Esophagus squamous epithelium (tissue), 5 donors: ENCODE measurements at regions not wholly inside any gene's neighbourhood (a gene's known extent, or its start where the extent isn't known, plus 50 kb on each side); places are given as distances from the start of the nearest gene placed in this dataset.

Experiments used
- DNase-seq: peaks from one replicate; lab custom pipeline; 2025; lab: John Stamatoyannopoulos, UW
- H3K27ac ChIP-seq, 4 donors: fragments of 200-600 bp; sonication (generic); one replicate each; pipeline ENCODE4 v1.5.1; 2016 to 2019; ENCODE audit warnings: mild to moderate bottlenecking in 1 of 4
- H3K27me3 ChIP-seq, 4 donors: fragments of 200-600 bp; sonication (generic); 1 replicate in 3 of 4; 2 replicates in 1 of 4; pipeline versions ENCODE4 v1.5.1 to v1.6.0; 2017 to 2021; ENCODE audit warnings: antibody characterized with exemption in 1 of 4
- H3K36me3 ChIP-seq, 3 donors: fragments of 200-600 bp; sonication (generic); one replicate each; pipeline ENCODE4 v1.5.1; 2016 to 2019
- H3K4me1 ChIP-seq, 3 donors: fragments of 200-600 bp; sonication (generic); one replicate each; pipeline ENCODE4 v1.5.1; 2017 to 2019
- H3K4me3 ChIP-seq, 4 donors: fragments of 200-600 bp; sonication (generic); 1 replicate in 3 of 4; 2 replicates in 1 of 4; pipeline ENCODE4 v1.5.1; 2016 to 2019; ENCODE audit warnings: mild to moderate bottlenecking in 2 of 4, moderate library complexity in 1 of 4
- H3K9me3 ChIP-seq, 3 donors: fragments of 200-600 bp; sonication (generic); one replicate each; pipeline ENCODE4 v1.5.1; 2016 to 2019
- POLR2A ChIP-seq, 4 donors: fragments of 450-650 bp; IDR thresholded peaks; one replicate each; pipeline ENCODE4 v1.6.1; 2017; ENCODE audit warnings: antibody characterized with exemption in 4 of 4, mild to moderate bottlenecking in 4 of 4, moderate library complexity in 3 of 4
- WGBS, 2 donors: methylation state at CpG; one replicate each; pipeline ENCODE4 v1.1.5; 2018; 5-methylcytosine and 5-hydroxymethylcytosine counted together
- intact Hi-C: fragments of 100-400 bp; cut with DNase I; formaldehyde crosslinking; loops from one replicate; pipeline ENCODE4 v1.15.0; 2022
- TF ChIP-seq, protein P1 (sequence below), 6 experiments: fragments of 450-650 bp in 4 of 6; fragments of 200-600 bp in 2 of 6; sonication (generic) in 2 of 6; IDR thresholded peaks; one replicate each; pipeline ENCODE4 v1.5.1; 2016 to 2019; ENCODE audit warnings: antibody characterized with exemption in 6 of 6, mild to moderate bottlenecking in 4 of 6, moderate library complexity in 4 of 6
- donor health status: DM: yes; HTN: yes; CAD: no.

DNA sequence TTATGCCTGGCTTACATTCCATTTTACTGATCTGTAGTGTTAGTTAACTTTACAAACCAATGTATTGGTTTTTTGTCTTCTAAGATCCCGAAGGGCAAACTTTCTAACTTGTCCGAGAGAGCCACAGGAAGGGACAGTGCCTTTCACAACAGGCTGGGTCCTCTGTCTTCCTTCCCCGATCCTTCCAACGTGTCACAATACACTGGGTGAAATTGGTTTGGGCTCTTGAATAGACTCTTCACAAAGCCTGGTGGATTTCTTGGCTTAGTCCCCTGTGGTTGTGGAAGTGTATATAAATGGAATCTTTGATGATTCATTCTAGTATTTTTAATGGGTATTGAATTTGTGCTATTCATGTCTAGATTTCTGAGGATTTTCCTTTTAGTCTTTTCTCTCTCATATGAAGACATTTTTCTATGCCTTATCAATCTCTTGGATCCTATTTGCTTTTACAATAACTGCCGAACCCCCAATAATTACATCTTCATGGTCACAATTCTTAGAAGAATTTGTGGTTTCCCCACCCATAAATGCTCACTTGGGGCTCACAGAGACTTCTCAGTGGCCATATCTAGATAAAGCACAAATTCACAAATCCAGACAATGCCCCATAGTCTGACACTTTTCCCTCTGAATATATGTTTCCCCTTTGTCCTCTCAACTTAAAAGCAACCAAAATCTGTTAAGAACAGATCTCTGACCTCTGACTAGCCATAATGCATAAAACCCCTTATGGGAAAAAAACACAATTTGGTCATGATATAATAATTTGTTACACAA lies 107.7 kb downstream of the MTRR start:
- Histone ChIP-seq H3K9me3 (no peaks in the 10 kb centered on the region), H3K4me1 (no peaks in the 10 kb centered on the region), H3K27ac (no peak overlapping the region), H3K27me3 (no peaks in the 10 kb centered on the region), H3K36me3 (no peaks in the 10 kb centered on the region), H3K4me3 (no peak overlapping the region)
- WGBS, 2 donors, result 69 to 72% methylated on average over 5 of the region's 5 CpGs
- TF ChIP-seq, protein P1, sequence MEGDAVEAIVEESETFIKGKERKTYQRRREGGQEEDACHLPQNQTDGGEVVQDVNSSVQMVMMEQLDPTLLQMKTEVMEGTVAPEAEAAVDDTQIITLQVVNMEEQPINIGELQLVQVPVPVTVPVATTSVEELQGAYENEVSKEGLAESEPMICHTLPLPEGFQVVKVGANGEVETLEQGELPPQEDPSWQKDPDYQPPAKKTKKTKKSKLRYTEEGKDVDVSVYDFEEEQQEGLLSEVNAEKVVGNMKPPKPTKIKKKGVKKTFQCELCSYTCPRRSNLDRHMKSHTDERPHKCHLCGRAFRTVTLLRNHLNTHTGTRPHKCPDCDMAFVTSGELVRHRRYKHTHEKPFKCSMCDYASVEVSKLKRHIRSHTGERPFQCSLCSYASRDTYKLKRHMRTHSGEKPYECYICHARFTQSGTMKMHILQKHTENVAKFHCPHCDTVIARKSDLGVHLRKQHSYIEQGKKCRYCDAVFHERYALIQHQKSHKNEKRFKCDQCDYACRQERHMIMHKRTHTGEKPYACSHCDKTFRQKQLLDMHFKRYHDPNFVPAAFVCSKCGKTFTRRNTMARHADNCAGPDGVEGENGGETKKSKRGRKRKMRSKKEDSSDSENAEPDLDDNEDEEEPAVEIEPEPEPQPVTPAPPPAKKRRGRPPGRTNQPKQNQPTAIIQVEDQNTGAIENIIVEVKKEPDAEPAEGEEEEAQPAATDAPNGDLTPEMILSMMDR (IDR thresholded peaks at IDR 0.05), result no peak
- TF ChIP-seq POLR2A (IDR thresholded peaks at IDR 0.05), result no peak
- no peak for DNase-seq
- intact Hi-C loops, result no loop called here

- Histone ChIP-seq H3K27me3 (no peaks in the 10 kb centered on the region), H3K27ac (no peak overlapping the region), H3K4me1 (no peaks in the 10 kb centered on the region), H3K9me3 (no peaks in the 10 kb centered on the region), H3K4me3 (no peak overlapping the region), H3K36me3 (no peaks in the 10 kb centered on the region)
- no peak for DNase-seq
- WGBS, 2 donors, result 36 to 61% methylated on average over 1 of the region's 1 CpG
- TF ChIP-seq POLR2A (IDR thresholded peaks at IDR 0.05), result no peak
- TF ChIP-seq, protein P1 (IDR thresholded peaks at IDR 0.05), result no peak
- intact Hi-C loops, result no loop called here
These were observed 109.2 kb downstream of the MTRR start for GRCh38 chr5:7978114-7978513.

GRCh38 chr5:7978991-7979390 lies 110.0 kb downstream of the MTRR start:
- Histone ChIP-seq H3K27ac (no peak overlapping the region), H3K4me3 (no peak overlapping the region), H3K36me3 (no peaks in the 10 kb centered on the region), H3K4me1 (no peaks in the 10 kb centered on the region), H3K27me3 (no peaks in the 10 kb centered on the region), H3K9me3 (no peaks in the 10 kb centered on the region)
- no peak for TF ChIP-seq POLR2A (IDR thresholded peaks at IDR 0.05)
- TF ChIP-seq, protein P1 (IDR thresholded peaks at IDR 0.05), result no peak
- intact Hi-C loops, result no loop called here
- DNase-seq, result no peak
- WGBS, 2 donors, result 65% methylated on average over 2 of the region's 2 CpGs; no CpG with 5 or more reads in 1 of the 2 donors

DNA sequence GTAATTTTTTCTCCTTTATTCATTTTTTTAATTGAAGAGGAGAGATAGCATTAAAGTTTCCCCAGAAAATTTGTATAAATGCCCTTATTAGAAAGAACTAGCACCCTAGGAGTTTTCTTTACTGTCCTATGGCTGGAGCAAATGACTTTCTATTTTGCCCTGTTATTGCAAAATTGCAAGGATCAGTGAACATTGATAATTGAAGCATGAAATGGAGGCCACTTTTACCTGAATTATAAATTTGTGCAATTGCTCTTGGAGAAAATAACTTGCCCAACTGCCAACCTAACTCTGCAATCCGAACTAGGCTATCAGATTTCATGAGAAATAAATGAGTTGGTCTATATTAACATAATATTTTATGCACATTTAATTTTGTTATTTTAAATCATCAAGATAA lies 111.9 kb downstream of the MTRR start:
- 65 to 72% methylated on average over 1 of the region's 1 CpG for WGBS, 2 donors
- Histone ChIP-seq H3K27me3 (no peaks in the 10 kb centered on the region), H3K9me3 (no peaks in the 10 kb centered on the region), H3K4me3 (no peak overlapping the region), H3K27ac (no peak overlapping the region), H3K4me1 (no peaks in the 10 kb centered on the region), H3K36me3 (no peaks in the 10 kb centered on the region)
- no peak for DNase-seq
- intact Hi-C loops, result no loop called here
- TF ChIP-seq, protein P1 (IDR thresholded peaks at IDR 0.05), result no peak
- TF ChIP-seq POLR2A (IDR thresholded peaks at IDR 0.05), result no peak

GRCh38 chr5:7983433-7983832 lies 114.5 kb downstream of the MTRR start:
- Histone ChIP-seq H3K9me3 (no peaks in the 10 kb centered on the region), H3K4me3 (no peak overlapping the region), H3K4me1 (no peaks in the 10 kb centered on the region), H3K27me3 (no peaks in the 10 kb centered on the region), H3K27ac (no peak overlapping the region), H3K36me3 (no peaks in the 10 kb centered on the region)
- intact Hi-C loops, result no loop called here
- no peak for TF ChIP-seq POLR2A (IDR thresholded peaks at IDR 0.05)
- TF ChIP-seq, protein P1 (IDR thresholded peaks at IDR 0.05), result no peak
- WGBS, 2 donors, result 65 to 80% methylated on average over 1 to 5 of the region's 18 CpGs
- DNase-seq, result no peak
